GM18861 (cell line): ENCODE measurements at regions not wholly inside any gene's neighbourhood (a gene's known extent, or its start where the extent isn't known, plus 50 kb on each side); places are given as distances from the start of the nearest gene placed in this dataset.
"Not testable (repeated sequence)": the region's sequence is repeated elsewhere in the genome, so short reads cannot be mapped to it uniquely, and the experiment has no call there.

Source experiments
- ATAC-seq: cut with Tn5 transposase; IDR thresholded peaks from one replicate; pipeline ENCODE4 v1.9.1; 2021; ENCODE audit not compliant: unreplicated experiment

DNA sequence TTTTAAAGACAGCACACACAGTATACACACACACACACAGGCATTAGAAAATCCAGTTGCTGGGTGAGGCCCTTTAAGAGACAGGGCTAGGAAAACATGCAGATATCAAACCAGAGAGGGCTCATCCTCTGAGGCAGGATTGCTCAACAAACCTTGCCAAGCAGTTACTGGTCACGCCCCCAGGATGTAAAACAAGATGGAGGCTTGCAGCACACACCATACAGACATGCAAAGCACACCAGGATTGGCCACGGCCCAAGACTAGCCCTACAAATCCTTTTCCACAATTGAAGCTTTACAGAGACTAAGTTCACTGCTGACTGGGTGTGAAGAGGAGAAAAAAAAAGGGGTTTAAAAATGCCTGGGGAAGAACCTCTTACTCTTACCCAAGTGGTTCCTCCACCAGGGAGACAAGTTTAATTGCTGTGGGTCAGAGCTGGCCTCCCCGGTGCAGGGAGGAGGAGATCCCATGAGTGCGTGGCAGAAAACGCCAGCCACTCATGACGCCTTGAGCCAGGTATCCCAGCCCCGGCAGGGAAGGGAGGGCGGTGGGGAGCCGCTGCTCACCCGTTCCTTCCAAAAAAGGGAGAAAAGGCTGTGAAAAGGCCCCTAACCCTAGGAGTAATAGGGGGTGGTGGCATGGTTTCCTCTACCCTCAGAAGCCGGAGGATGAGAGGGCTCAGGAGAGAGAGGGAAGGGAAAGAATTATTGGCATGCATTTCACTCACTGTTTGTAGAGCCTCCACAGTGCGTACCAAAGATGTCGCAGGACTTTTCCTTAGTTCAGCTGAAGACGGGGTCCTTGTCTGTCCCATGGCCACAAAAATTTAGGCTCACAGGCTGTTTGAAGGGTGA lies 594.6 kb upstream of the ZP4 start:
- no peak for ATAC-seq

DNA sequence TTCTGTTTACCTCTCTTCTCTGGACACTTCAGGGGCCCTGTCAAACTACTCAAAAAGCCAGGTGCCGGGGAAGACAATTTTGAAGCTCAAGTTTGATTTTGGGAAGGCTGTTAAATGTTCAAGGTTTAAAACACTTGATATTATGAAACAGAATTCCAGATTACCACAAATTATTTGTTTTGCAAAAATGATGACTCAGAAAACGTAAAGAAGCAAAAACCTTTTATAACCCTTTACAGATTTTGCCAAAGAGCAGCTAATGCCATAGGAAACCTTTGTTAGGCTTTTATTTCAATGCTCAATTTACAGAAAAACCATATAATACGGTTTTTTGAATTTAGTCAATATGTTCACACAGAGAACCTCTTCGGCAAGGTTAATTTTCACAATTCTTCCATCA lies 593.4 kb upstream of the ZP4 start:
- ATAC-seq = no peak

DNA sequence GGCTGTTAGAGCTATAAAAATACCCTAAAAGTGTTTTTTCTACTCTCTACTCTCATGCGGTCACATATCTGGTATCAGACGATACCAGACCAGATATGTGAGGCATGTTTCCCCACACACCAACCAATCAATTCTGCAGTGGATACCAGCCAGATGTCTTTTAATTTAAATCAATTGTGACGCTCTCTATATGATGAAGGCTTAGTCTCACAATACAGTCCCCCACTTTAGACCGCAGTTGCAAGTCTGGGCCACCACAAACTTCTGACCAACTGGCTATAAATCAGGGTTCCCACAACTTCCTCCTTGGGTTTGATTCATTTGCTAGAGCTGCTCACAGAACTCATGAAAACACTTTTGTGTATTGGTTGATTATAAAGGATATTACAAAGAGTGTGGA lies 586.1 kb upstream of the ZP4 start:
- no peak for ATAC-seq

DNA sequence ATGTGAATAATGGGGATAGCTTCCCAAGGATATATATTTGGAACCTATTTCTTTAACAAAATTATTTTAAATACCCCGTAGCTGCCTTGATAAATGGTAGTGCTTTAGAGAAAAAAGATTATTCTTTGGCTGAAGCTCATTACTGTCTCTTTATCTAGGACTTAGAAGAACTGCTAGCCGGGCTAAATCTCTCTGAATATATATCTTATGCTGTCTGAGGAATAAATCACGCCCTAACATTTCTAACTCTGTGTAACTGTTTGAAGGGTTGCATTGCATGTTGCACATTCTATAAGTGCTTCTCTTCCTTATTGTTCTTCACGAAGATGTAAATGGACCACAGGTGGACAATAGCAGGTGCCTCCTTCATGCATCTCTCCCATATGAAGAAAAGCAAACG lies 585.0 kb upstream of the ZP4 start:
- ATAC-seq = no peak

DNA sequence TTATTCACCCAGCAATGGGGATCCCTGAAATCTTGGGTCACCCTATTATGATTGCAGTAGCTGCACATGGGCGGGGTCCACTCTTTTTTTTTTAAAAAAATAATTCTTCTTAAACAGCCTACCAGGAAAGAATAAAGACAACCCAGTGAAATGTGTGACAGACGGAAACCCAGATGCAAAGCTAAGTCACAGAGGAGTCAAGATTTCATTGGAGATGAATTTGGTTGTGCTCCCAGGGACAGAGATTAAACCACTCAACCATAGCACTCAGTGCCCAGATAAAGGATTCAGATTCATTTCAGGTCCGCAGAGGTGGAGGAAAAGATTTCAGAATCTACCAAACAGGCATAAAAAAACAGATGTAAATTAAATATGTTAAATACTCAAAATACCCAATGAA lies 583.5 kb upstream of the ZP4 start:
- no peak for ATAC-seq

DNA sequence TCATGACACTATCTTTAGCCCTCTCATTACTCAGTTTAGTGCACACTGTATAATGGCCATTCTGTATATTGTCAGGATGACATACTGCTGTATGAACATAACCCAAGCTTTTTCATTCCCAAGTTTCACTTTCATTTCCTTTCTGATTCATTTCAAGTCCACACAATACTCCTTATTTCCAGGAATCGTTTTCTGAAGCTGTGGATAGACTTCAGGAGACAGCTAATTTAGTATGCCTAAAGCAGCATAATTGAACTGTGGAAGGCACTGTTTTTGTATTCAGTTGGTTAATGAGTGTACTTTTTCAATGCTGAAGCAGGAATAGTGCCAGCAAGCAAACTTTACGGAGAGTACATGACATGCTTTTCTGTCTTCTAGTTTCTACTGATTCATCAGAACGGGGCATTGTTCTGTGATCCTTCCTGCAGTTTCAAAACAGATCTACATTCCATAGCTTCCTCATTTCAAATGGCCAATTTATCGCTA lies 578.5 kb upstream of the ZP4 start:
- ATAC-seq = no peak

DNA sequence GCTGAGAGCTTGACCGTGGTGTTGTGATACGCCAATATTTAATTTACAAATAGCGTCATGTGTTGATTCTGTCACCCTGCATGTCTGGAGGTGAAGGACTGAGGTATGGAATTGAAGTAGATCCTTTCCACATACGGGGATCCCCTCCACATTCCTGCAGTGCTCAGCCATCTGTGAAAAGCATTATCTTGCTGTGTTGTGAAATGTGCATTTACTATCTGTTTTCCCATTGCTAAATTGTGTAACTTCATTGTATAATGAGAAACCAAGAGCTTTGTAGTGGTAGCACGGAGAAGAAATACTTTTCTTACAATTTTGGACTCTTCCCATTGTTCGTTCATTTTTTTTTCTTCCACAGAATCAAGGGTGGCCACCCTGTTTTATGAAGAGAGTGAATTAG lies 577.3 kb upstream of the ZP4 start:
- no peak for ATAC-seq

DNA sequence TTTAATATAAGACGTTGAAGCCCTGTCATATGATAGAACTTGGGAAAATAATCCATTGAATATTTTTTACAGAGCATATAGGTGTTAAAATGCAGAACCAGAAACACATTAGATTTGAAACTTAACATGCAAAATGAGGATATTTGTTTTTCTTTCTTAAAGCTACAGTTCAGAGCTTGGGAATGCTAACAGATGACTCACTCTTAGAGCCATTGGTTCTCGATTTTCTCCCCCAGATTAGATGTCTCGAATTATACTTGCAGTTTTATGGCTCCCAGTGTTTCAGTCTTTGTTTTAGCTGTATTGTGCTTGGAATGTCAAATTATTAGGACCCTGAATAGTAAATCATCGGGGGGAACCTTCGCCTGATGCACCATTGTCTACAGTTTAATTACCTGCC lies 575.7 kb upstream of the ZP4 start:
- no peak for ATAC-seq

DNA sequence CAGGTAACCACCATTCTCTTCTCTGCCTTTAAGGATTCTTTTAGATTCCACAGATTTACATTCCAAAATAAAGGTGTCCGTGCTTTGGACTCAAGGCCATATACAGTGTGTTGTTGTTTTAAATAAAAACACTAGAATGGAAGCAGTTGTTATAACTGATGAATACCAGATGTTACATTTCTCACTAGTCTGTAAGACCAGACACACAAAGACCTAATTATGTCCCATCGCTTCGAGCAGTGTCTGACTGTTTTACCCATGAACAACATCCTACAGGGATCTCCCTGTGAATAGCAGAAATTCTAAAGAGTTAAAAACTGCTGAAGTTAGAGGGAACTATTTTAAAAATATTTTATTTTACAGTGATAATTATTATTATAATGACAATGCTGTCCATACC lies 574.7 kb upstream of the ZP4 start:
- ATAC-seq = no peak

DNA sequence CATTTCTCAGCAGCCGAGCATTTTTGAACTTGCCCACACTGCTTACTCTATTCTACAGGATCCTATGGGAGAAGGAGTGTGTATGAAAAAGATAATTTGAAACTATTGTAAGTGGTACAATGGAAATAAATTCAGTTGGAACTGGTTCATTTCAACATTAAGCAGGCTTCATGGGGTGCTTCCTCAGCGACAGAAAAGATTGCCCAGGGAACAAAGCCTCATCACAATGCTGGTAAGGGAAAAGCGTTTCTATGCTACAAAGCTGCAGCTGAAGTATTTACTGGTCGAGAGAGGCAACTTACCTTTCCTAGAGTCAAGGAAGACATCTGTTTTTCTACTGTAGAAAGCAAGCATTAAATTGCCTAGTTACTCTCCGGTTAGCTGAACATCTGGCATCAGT lies 568.2 kb upstream of the ZP4 start:
- ATAC-seq = no peak

DNA sequence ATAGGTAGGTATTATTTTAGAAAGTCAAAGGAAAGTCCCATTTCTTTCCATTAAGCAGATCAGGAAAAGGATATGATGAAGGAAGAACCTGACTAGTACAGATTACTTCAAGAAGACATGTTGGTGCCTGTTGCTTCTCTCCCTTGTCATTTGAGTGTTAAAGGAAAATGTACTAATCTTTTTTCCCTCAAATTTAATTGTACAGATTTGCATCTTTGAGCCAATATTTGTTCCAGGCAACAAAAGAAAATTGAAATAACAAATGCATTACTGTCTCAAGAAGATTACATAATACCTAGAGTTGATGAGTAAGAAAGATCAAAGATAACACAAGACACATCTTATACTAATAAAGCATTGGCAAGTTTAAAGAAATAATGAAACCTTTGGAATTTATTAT lies 566.9 kb upstream of the ZP4 start:
- no peak for ATAC-seq

DNA sequence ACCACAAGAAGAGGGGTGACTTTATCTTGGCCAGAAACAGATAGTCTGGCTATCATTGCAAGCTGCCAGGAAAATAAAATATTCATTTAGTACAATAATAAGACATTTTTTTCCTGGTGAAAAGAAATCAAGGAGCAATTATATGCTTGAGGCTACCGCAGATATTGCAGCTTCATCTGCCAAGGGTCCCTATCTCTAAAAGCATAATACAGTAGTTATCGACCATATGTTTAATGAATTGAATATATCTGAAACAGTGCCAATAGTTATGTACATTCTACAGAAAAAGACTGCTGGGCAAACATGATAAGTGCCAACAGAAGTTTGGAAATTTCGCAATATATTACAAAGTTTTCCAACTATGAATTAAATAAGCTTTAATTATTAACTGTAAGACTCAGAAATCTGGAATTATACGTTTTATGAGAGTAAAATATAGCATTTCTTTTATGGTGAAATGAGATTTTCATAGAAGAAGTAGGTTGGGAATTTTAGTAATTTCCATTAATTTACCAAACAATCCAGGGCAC lies 561.1 kb upstream of the ZP4 start:
- no peak for ATAC-seq

DNA sequence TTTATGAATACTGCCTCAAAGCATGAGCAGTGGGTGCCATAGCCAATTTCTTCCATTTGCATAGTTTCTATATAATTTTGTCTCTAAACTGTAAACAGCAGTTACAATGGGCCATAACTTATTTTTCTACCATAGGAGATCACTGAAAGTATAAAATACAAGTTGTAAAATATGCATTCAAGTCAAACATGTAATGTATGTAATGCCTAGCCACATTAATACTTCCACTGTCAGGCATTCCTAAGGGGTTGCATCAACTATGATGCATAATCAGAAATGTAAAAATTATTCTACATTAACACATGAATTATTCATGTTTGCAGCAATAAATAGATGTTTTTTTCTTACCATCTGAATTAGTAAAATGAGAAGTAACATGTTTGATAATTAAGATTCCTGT lies 560.3 kb upstream of the ZP4 start:
- no peak for ATAC-seq

DNA sequence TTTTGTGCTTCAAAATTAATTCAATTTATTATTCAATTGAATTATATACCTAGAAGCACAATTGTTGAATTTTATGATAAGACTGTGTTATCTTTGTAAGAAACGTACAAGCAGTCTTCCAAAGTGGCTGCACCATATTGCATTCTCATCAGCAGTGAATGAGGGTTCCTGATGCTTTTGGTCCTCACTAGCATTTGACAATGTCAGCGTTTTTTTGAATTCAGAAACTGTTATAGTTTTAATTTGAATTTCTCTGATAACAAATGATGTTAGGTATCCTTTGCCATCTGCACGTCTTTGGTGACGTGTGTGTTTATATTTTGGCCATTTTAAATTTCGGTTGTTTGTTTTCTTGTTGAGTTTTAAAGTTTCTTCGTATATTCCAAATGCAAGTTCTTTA lies 553.0 kb upstream of the ZP4 start:
- no peak for ATAC-seq

DNA sequence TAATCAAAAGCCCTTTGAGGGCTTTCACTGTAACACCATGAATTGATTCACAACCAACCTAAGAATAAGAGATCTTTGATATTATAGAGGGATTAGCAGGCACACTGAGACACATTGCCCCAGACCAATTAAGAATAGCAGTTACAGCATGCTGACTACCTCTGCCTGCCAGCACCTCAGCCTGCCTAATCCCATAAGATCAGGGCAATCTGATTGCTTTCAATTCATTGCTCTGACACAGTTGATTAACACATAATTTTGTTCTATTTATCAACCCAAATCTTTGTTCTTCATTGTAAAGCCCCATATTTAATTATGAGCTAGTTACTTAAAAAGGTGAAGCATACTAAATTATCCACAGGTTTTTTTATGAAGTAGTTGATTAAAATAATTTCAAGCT lies 548.8 kb upstream of the ZP4 start:
- ATAC-seq = no peak

DNA sequence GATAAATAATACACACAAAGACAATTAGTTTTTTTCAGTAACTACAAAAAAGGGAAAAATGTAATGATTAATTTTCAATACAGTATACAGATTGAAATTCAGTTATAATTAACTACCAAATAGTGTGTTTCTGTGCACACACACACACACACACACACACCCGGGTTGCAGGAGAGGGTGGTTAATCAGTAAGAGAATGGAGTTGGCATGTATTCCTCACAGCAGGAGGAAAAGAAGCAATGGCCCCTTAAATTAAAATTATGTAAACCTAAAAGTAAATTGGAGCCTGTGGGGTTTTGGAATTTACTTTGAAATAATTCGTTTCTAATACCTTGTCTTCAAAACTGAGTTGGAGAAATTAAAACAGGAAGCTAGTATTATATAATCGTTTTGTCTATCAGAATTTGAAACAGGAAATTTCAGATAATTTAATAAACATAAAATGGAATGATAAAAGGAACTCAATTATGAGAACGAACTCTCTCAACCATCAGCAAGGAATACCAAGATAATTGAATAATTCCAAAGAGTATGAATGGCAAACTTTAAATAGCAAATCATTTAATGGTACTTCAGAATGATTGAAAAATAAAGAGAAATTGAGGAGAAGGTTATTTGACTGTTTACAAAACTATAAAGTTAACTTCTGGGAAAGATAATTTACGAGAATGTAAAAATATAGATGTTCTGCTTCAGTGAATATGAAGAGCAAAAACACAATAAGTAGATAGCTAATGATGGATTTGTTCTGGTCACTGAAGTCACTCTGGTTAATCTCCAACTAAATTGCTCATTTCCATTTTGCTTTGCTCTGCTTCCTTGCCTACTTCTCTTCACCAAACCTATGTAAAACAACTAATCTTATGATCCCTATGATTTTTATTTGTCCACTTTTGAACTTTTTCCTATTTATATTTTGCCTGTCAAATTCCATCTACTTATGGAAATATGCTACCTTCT lies 547.9 kb upstream of the ZP4 start:
- no peak for ATAC-seq

DNA sequence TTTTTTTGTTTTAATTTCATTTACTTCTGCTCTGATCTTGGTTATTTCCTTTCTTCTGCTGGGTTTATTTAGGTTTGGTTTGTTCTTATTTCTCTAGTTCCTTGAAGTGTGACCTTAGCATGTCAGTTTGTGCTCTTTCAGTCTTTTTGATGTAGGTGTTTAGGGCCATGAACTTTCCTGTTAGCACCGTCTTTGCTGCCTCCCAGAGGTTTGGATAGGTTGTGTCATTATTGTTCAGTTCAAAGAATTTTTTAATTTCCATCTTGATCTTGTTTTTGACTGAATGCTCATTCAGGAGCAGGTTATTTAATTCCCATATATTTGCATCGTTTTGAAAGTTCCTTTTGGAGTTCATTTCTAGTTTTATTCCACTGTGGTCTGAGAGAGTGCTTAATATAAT lies 539.0 kb upstream of the ZP4 start:
- ATAC-seq = not testable (repeated sequence)

DNA sequence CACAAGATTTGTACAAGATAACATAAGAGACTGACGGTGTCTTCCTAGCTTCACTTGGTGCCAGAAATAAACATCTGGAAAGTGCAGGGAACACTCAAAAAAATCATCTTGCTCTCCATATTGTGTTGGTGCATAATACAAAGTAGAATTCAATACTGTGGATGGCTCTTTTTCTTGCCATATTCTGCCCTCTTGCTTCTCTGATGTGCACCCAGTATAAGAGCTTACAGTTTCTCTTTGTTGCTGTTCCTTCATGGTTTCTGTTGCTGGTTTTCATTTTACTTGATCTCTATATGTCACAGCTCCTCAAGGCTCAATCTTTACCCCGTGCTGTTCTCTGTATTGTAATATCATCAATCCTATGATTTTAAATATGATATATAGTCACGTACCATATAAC lies 528.5 kb upstream of the ZP4 start:
- no peak for ATAC-seq

DNA sequence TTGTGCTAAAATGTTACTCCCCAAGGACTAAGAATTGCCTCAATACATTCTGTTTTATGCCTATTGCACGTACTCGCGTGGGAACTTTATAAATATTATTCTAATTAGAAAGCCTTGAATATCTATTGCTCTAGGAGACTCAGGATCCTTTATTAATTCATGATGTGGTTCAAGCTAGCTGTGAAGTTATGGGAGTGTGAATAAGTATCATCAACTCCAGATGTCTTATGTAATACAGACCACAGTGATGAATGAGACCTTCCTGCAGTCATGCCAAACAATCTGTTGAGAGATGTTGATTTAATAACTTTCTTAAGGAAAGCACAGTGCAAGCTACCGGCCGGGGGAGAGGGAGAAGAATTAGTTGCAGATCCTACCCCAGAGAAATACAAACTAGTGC lies 519.2 kb upstream of the ZP4 start:
- no peak for ATAC-seq

DNA sequence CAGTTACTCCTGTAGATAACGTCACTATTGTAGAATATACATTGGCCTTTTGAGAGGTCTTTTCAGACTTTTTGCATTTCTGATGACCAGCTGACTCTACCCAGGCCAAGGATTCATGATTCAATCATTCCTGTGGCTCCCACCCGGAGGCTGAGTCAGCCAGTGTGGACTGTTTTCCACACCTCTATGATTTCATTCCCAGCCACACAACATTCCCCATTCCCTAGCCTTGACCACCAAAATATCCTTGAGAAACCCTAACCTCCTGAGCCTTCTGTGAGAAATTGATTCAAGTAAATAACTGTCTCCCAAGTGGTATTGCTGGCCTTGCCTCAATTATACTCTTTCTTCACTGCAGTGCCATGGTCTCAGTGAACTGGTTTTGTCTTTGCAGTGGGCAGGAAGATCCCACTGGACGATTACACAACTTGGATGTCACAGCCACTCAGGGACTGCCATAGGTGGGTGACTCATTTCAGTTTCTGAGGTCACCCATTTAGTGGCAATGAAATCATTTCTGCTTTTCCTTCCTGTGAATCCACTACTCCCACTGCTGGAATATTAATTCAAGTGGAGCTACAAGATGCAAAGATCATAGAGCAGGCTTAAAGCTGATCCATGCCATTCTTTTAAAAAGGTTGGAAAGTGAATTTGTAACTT lies 518.6 kb upstream of the ZP4 start:
- ATAC-seq = no peak

DNA sequence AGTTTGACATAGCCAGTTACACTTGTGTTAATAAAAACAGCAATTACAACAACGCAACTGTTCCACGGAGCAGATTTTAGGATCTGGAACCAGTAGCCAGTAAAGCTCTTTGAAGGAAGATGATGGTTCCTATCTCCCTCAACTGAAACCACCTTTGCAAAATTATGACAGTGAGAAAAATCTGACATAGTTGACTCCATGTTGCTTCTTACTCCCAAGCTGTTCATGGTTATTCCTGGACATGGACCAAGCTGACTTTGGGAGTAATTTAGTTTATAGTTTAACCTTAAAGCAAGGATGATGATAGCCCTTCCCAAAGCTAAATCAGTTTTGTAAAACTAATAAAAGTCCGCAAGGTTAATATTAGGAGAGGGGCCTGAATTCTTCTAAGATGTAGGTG lies 518.0 kb upstream of the ZP4 start:
- no peak for ATAC-seq
